Spleen (tissue), 11 donors: ENCODE measurements at regions not wholly inside any gene's neighbourhood (a gene's known extent, or its start where the extent isn't known, plus 50 kb on each side); places are given as distances from the start of the nearest gene placed in this dataset.

Experiments used
- DNase-seq: peaks from one replicate; pipeline ENCODE4 v3.0.0-alpha.2; 2020
- H3K27ac ChIP-seq, 8 donors: fragments of 200-600 bp; sonication (generic) in 7 of 8; 1 replicate in 4 of 8; 2 replicates in 4 of 8; pipeline versions ENCODE4 v1.5.0 to v1.8.0; 2016 to 2021; ENCODE audit warnings: inconsistent platforms in 4 of 8, mild to moderate bottlenecking in 4 of 8, moderate library complexity in 1 of 8
- H3K27me3 ChIP-seq, 7 donors: fragments of 200-600 bp; sonication (generic) in 6 of 7; replicated peaks in 1 of 7; 1 replicate in 4 of 7; 2 replicates in 3 of 7; pipeline versions ENCODE4 v1.5.0 to v1.8.0; 2016 to 2021; ENCODE audit warnings: inconsistent platforms in 3 of 7, mild to moderate bottlenecking in 1 of 7
- H3K36me3 ChIP-seq, 6 donors: fragments of 200-600 bp; sonication (generic) in 5 of 6; 1 replicate in 4 of 6; 2 replicates in 2 of 6; pipeline versions ENCODE4 v1.5.0 to v1.8.0; 2016 to 2021; ENCODE audit warnings: inconsistent platforms in 2 of 6
- H3K4me1 ChIP-seq, 6 donors: fragments of 200-600 bp; sonication (generic) in 5 of 6; 1 replicate in 3 of 6; 2 replicates in 3 of 6; pipeline versions ENCODE4 v1.5.0 to v1.8.0; 2016 to 2021; ENCODE audit warnings: inconsistent platforms in 3 of 6
- H3K4me3 ChIP-seq, 8 donors: fragments of 200-600 bp; sonication (generic) in 7 of 8; 1 replicate in 4 of 8; 2 replicates in 4 of 8; pipeline versions ENCODE4 v1.5.0 to v1.8.0; 2016 to 2021; ENCODE audit warnings: inconsistent platforms in 4 of 8, mild to moderate bottlenecking in 4 of 8, moderate library complexity in 2 of 8
- H3K9me3 ChIP-seq, 8 donors: fragments of 200-600 bp; sonication (generic) in 7 of 8; 1 replicate in 4 of 8; 2 replicates in 4 of 8; pipeline versions ENCODE4 v1.5.0 to v1.8.0; 2016 to 2021; ENCODE audit warnings: inconsistent platforms in 4 of 8
- CTCF ChIP-seq, 11 experiments: fragments of 200-600 bp in 7 of 11; fragments of 450-650 bp in 4 of 11; sonication (generic) in 4 of 11; IDR thresholded peaks in 8 of 11; conservative IDR thresholded peaks in 3 of 11; 1 replicate in 7 of 11; 2 replicates in 4 of 11; pipeline versions ENCODE4 v1.4.0 to v1.8.0; 2016 to 2021; ENCODE audit warnings: antibody characterized with exemption in 11 of 11, inconsistent platforms in 4 of 11, mild to moderate bottlenecking in 1 of 11
- POLR2A ChIP-seq, 3 donors: fragments of 450-650 bp; IDR thresholded peaks; one replicate each; pipeline ENCODE4 v1.5.1; 2017; ENCODE audit warnings: antibody characterized with exemption in 3 of 3, mild to moderate bottlenecking in 1 of 3
- POLR2AphosphoS5 ChIP-seq, 3 donors: sonication (generic); formaldehyde crosslinking; IDR thresholded peaks; one replicate each; pipeline ENCODE4 v1.5.1; 2017; ENCODE audit warnings: antibody characterized with exemption in 3 of 3
- WGBS, 5 donors: extraction: QIAGEN DNeasy Blood & Tissue Kit in 3 of 5; methylation state at CpG; one replicate each; pipeline versions ENCODE4 v1.1.5 to v1.1.7; 2013 to 2018; 5-methylcytosine and 5-hydroxymethylcytosine counted together
- intact Hi-C: fragments of 100-400 bp; cut with DNase I; formaldehyde crosslinking; loops from one replicate; pipeline ENCODE4 v1.15.0; 2023; ENCODE audit warnings: low total_unique reads
- donor health status: healthy with polysubstance abuse.
- donor health status: DM: no; HTN: no; CAD: no; lungs with moderate emphysema.
- donor health status: DM: no; HTN: no; CAD: no.
- donor health status: Bipolar disorder and iron deficiency.
- donor health status: healthy.
- donor health status: DM: no; HTN: no; CAD: no.
- donor health status: DM: yes; HTN: yes; CAD: no.

- H3K27me3 ChIP-seq: no peaks in the 10 kb centered on the region
- TF ChIP-seq POLR2AphosphoS5 (IDR thresholded peaks at IDR 0.05): no peak
- no peak for TF ChIP-seq CTCF (IDR thresholded peaks at IDR 0.05 in 8 of 11, conservative IDR thresholded peaks at IDR 0.05 in 3 of 11)
- no peak for TF ChIP-seq POLR2A (IDR thresholded peaks at IDR 0.05)
- no peak overlapping the region for H3K4me3 ChIP-seq
- no peak overlapping the region for H3K27ac ChIP-seq
- intact Hi-C loops: no loop called here
- 90 to 96% (median 94%) methylated on average over 1 of the region's 1 CpG for WGBS, 5 donors
- H3K4me1 ChIP-seq: no peaks in the 10 kb centered on the region
- H3K36me3 ChIP-seq: no peaks in the 10 kb centered on the region
- H3K9me3 ChIP-seq: peaks cover 0 to 7% (median 0%) of the 10 kb centered on the region in 8 donors
- no peak for DNase-seq
These were observed 82.4 kb upstream of the KIF2B start for GRCh38 chr17:53740312-53740711.

- no peak overlapping the region for H3K4me3 ChIP-seq
- intact Hi-C loops: no loop called here
- H3K36me3 ChIP-seq: no peaks in the 10 kb centered on the region
- TF ChIP-seq POLR2AphosphoS5 (IDR thresholded peaks at IDR 0.05) (no peak), CTCF (IDR thresholded peaks at IDR 0.05 in 8 of 11, conservative IDR thresholded peaks at IDR 0.05 in 3 of 11) (no peak), POLR2A (IDR thresholded peaks at IDR 0.05) (no peak)
- no peaks in the 10 kb centered on the region for H3K27me3 ChIP-seq
- H3K27ac ChIP-seq: no peak overlapping the region
- DNase-seq: no peak
- H3K4me1 ChIP-seq: no peaks in the 10 kb centered on the region
- WGBS, 5 donors: 66 to 74% (median 73%) methylated on average over 5 of the region's 5 CpGs
- H3K9me3 ChIP-seq: peaks cover 0 to 7% (median 0%) of the 10 kb centered on the region in 8 donors
These were observed 86.0 kb upstream of the KIF2B start for GRCh38 chr17:53736516-53737240.

GRCh38 chr17:53724726-53725125 is 98.0 kb upstream of the KIF2B start:
- no peaks in the 10 kb centered on the region for H3K4me1 ChIP-seq
- H3K27me3 ChIP-seq: no peaks in the 10 kb centered on the region
- peaks cover 0 to 50% (median 26%) of the 10 kb centered on the region in 8 donors for H3K9me3 ChIP-seq
- intact Hi-C loops: no loop called here
- DNase-seq: no peak
- no peak overlapping the region for H3K27ac ChIP-seq
- no peaks in the 10 kb centered on the region for H3K36me3 ChIP-seq
- TF ChIP-seq POLR2AphosphoS5 (IDR thresholded peaks at IDR 0.05): no peak
- TF ChIP-seq POLR2A (IDR thresholded peaks at IDR 0.05): no peak
- TF ChIP-seq CTCF (IDR thresholded peaks at IDR 0.05 in 8 of 11, conservative IDR thresholded peaks at IDR 0.05 in 3 of 11): no peak
- 92 to 100% (median 96%) methylated on average over 1 of the region's 1 CpG for WGBS, 5 donors
- H3K4me3 ChIP-seq: no peak overlapping the region

GRCh38 chr17:53722407-53722806 is 100.3 kb upstream of the KIF2B start:
- TF ChIP-seq CTCF (IDR thresholded peaks at IDR 0.05 in 8 of 11, conservative IDR thresholded peaks at IDR 0.05 in 3 of 11): no peak
- no peak for TF ChIP-seq POLR2AphosphoS5 (IDR thresholded peaks at IDR 0.05)
- TF ChIP-seq POLR2A (IDR thresholded peaks at IDR 0.05): no peak
- H3K36me3 ChIP-seq: no peaks in the 10 kb centered on the region
- intact Hi-C loops: no loop called here
- DNase-seq: no peak
- WGBS, 5 donors: 59 to 86% (median 71%) methylated on average over 2 of the region's 2 CpGs
- no peaks in the 10 kb centered on the region for H3K27me3 ChIP-seq
- H3K27ac ChIP-seq: no peak overlapping the region
- peaks cover 0 to 38% (median 17%) of the 10 kb centered on the region in 8 donors for H3K9me3 ChIP-seq
- no peaks in the 10 kb centered on the region for H3K4me1 ChIP-seq
- H3K4me3 ChIP-seq: no peak overlapping the region
